Sigmoid colon (tissue), 6 donors: ENCODE measurements at regions not wholly inside any gene's neighbourhood (a gene's known extent, or its start where the extent isn't known, plus 50 kb on each side); places are given as distances from the start of the nearest gene placed in this dataset.

ENCODE experiments used
- DNase-seq: peaks from one replicate; pipeline ENCODE4 v3.0.0-alpha.2; 2019
- H3K27ac ChIP-seq, 4 donors: fragments of 200-600 bp; sonication (generic); one replicate each; pipeline ENCODE4 v1.5.1; 2016 to 2019; ENCODE audit warnings: mild to moderate bottlenecking in 1 of 4
- H3K27me3 ChIP-seq, 3 donors: fragments of 200-600 bp; sonication (generic); one replicate each; pipeline ENCODE4 v1.5.1; 2019; ENCODE audit warnings: mild to moderate bottlenecking in 1 of 3
- H3K36me3 ChIP-seq, 4 donors: fragments of 200-600 bp; sonication (generic); one replicate each; pipeline ENCODE4 v1.5.1; 2016 to 2019
- H3K4me1 ChIP-seq, 4 donors: fragments of 200-600 bp; sonication (generic); one replicate each; pipeline ENCODE4 v1.5.1; 2017 to 2019
- H3K4me3 ChIP-seq, 4 donors: fragments of 200-600 bp; sonication (generic); one replicate each; pipeline ENCODE4 v1.5.1; 2017 to 2019; ENCODE audit warnings: mild to moderate bottlenecking in 2 of 4, moderate library complexity in 1 of 4
- H3K9me3 ChIP-seq, 4 donors: fragments of 200-600 bp in 3 of 4; sonication (generic) in 3 of 4; one replicate each; pipeline versions ENCODE4 v1.5.1 to v1.6.1; 2013 to 2019
- EP300 ChIP-seq, 4 donors: sonication (generic); formaldehyde crosslinking; IDR thresholded peaks; one replicate each; pipeline ENCODE4 v1.6.1; 2017; ENCODE audit warnings: antibody characterized with exemption in 4 of 4
- POLR2A ChIP-seq, 2 donors: fragments of 450-650 bp; IDR thresholded peaks; one replicate each; pipeline ENCODE4 v1.6.1; 2016; ENCODE audit warnings: antibody characterized with exemption in 2 of 2, mild to moderate bottlenecking in 2 of 2, moderate library complexity in 2 of 2
- POLR2AphosphoS5 ChIP-seq, 4 donors: sonication (generic); formaldehyde crosslinking; IDR thresholded peaks; one replicate each; pipeline ENCODE4 v1.6.1; 2017; ENCODE audit warnings: antibody characterized with exemption in 4 of 4
- WGBS, 2 donors: extraction: QIAGEN DNeasy Blood & Tissue Kit; methylation state at CpG; one replicate each; pipeline ENCODE4 v1.1.7; 2013; 5-methylcytosine and 5-hydroxymethylcytosine counted together
- intact Hi-C: fragments of 100-400 bp; cut with DNase I; formaldehyde crosslinking; loops from one replicate; pipeline ENCODE4 v1.15.1; 2023
- TF ChIP-seq, protein P1 (sequence below), 4 experiments: fragments of 450-650 bp in 3 of 4; fragments of 200-600 bp in 1 of 4; IDR thresholded peaks; one replicate each; pipeline ENCODE4 v1.5.1; 2016 to 2019; ENCODE audit warnings: antibody characterized with exemption in 4 of 4, mild to moderate bottlenecking in 3 of 4, moderate library complexity in 2 of 4
- donor health status: healthy with polysubstance abuse.
- donor health status: healthy.

DNA sequence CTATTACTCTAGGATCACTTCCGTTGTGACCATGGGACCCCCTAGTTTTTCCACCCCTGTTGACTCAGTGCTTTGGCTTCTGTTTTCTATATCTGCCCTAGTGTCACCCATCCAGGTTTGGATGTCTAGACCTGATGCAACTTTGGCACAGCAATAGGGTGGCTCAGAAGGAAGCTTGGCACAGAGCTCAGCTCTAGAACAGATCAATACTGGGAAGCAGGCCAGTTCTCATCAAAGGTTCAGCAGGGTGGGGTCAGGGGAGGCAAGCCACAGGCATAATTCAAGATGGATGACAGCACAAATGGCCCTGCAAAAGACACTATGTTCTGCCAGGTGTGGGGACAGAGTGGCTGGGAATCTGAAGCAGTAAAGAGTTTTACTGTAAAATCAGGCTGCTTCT, 74.2 kb upstream of the EGFL6 start:
- no peaks in the 10 kb centered on the region for H3K4me1 ChIP-seq
- WGBS, 2 donors = 63 to 88% methylated on average over 1 of the region's 1 CpG
- no peaks in the 10 kb centered on the region for H3K27me3 ChIP-seq
- intact Hi-C loops = no loop called here
- no peaks in the 10 kb centered on the region for H3K9me3 ChIP-seq
- no peak overlapping the region for H3K27ac ChIP-seq
- H3K36me3 ChIP-seq = no peaks in the 10 kb centered on the region
- H3K4me3 ChIP-seq = no peak overlapping the region
- TF ChIP-seq EP300 (IDR thresholded peaks at IDR 0.05) (no peak), POLR2AphosphoS5 (IDR thresholded peaks at IDR 0.05) (no peak), POLR2A (IDR thresholded peaks at IDR 0.05) (no peak)
- TF ChIP-seq, protein P1, sequence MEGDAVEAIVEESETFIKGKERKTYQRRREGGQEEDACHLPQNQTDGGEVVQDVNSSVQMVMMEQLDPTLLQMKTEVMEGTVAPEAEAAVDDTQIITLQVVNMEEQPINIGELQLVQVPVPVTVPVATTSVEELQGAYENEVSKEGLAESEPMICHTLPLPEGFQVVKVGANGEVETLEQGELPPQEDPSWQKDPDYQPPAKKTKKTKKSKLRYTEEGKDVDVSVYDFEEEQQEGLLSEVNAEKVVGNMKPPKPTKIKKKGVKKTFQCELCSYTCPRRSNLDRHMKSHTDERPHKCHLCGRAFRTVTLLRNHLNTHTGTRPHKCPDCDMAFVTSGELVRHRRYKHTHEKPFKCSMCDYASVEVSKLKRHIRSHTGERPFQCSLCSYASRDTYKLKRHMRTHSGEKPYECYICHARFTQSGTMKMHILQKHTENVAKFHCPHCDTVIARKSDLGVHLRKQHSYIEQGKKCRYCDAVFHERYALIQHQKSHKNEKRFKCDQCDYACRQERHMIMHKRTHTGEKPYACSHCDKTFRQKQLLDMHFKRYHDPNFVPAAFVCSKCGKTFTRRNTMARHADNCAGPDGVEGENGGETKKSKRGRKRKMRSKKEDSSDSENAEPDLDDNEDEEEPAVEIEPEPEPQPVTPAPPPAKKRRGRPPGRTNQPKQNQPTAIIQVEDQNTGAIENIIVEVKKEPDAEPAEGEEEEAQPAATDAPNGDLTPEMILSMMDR (IDR thresholded peaks at IDR 0.05) = no peak
- DNase-seq = no peak

DNA sequence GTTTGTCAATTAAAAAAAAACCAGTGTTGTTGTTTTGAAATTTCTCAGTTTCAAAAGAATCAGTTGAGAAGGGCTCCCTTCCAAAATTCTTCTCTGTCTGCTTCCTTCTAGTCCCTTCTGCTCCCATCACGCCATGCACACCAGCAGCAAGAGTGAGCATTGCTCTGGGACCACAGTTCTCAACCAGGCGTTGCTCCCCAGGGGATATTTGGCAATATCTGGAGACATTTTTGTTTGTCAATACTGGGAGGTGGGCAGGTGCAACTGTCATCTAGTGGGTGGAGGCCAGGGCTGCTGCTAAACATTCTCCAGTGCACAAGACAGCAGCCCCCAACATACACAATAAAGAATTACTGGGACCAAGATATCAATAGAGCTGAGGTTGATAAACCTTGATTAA, 74.8 kb upstream of the EGFL6 start:
- intact Hi-C loops = no loop called here
- Histone ChIP-seq H3K4me3 (no peak overlapping the region), H3K36me3 (no peaks in the 10 kb centered on the region), H3K4me1 (no peaks in the 10 kb centered on the region), H3K27me3 (no peaks in the 10 kb centered on the region), H3K27ac (no peak overlapping the region), H3K9me3 (no peaks in the 10 kb centered on the region)
- no peak for TF ChIP-seq POLR2A (IDR thresholded peaks at IDR 0.05)
- TF ChIP-seq, protein P1 (IDR thresholded peaks at IDR 0.05) = no peak
- no peak for TF ChIP-seq POLR2AphosphoS5 (IDR thresholded peaks at IDR 0.05)
- no peak for TF ChIP-seq EP300 (IDR thresholded peaks at IDR 0.05)
- no peak for DNase-seq
- WGBS, 2 donors = 92 to 95% methylated on average over 2 of the region's 2 CpGs

DNA sequence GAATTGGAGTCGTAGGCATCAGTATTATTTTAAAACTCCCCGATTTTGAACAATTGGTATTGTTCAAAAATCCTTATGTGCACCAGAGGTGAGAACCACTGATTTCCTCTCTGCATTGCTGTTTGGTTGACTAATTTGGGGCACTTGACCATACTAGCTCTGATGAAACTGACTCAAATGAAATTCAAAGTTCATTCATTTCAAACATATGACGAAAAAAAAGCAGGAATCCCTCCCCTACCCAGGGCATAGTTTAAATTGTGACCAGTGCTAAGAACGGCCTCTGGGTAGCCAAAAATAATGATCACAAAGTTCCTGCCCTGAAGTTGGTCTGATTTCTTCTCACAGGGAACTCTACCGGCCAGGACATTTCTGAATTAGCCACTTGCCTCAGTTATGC, 75.7 kb upstream of the EGFL6 start:
- H3K36me3 ChIP-seq = no peaks in the 10 kb centered on the region
- H3K4me3 ChIP-seq = no peak overlapping the region
- no peaks in the 10 kb centered on the region for H3K4me1 ChIP-seq
- H3K9me3 ChIP-seq = no peaks in the 10 kb centered on the region
- TF ChIP-seq POLR2A (IDR thresholded peaks at IDR 0.05) (no peak), EP300 (IDR thresholded peaks at IDR 0.05) (no peak), POLR2AphosphoS5 (IDR thresholded peaks at IDR 0.05) (no peak)
- TF ChIP-seq, protein P1 (IDR thresholded peaks at IDR 0.05) = no peak
- H3K27me3 ChIP-seq = no peaks in the 10 kb centered on the region
- 89 to 91% methylated on average over 5 of the region's 5 CpGs for WGBS, 2 donors
- H3K27ac ChIP-seq = no peak overlapping the region
- no peak for DNase-seq
- intact Hi-C loops = no loop called here

DNA sequence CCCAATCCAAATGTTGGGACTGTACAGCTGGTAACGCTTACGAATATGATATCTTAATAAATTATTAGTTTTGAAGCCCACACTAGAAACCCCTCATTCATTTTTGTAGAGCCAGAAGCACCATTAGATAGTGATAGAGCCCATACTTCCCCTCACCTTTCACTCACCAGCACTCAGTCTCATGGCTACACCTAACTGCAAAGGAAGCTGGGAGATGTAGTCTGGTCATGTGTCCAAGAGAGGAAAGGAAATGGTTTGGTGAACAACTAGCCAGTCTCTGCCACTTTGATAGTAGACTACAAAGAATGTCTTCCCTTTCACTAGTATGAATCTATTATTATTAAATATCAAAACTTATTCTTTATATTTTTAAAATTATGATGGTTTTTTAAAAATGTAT, 77.1 kb upstream of the EGFL6 start:
- TF ChIP-seq POLR2AphosphoS5 (IDR thresholded peaks at IDR 0.05) = no peak
- TF ChIP-seq, protein P1 (IDR thresholded peaks at IDR 0.05) = no peak
- TF ChIP-seq POLR2A (IDR thresholded peaks at IDR 0.05) = no peak
- TF ChIP-seq EP300 (IDR thresholded peaks at IDR 0.05) = no peak
- Histone ChIP-seq H3K27me3 (no peaks in the 10 kb centered on the region), H3K4me1 (peaks cover 0 to 7% (median 0%) of the 10 kb centered on the region in 4 donors), H3K27ac (no peak overlapping the region), H3K9me3 (no peaks in the 10 kb centered on the region), H3K36me3 (no peaks in the 10 kb centered on the region), H3K4me3 (no peak overlapping the region)
- no peak for DNase-seq
- intact Hi-C loops = no loop called here
- 100% methylated on average over 2 of the region's 2 CpGs for WGBS, 2 donors

DNA sequence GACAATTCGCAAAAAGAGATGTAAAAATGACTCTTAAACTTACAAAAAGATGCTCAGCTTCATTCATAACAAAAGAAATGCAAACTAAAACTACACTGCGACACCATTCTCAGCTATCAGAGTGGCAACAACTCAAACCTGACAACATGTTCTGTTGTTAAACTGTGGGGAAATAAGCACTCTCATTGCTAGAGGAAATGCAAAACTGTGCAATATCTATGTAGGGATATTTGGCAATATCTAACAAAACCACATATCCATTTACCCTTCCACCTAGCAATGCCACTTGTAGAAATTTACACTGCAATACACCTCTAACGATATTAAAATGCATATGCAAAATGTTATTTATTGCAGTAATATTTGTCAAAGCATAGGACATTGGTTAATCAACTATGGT, 78.3 kb upstream of the EGFL6 start:
- no peak for DNase-seq
- H3K4me3 ChIP-seq = no peak overlapping the region
- TF ChIP-seq EP300 (IDR thresholded peaks at IDR 0.05) = no peak
- no peak for TF ChIP-seq POLR2AphosphoS5 (IDR thresholded peaks at IDR 0.05)
- no peak for TF ChIP-seq POLR2A (IDR thresholded peaks at IDR 0.05)
- TF ChIP-seq, protein P1 (IDR thresholded peaks at IDR 0.05) = no peak
- intact Hi-C loops = no loop called here
- H3K36me3 ChIP-seq = no peaks in the 10 kb centered on the region
- H3K9me3 ChIP-seq = no peaks in the 10 kb centered on the region
- 91% methylated on average over 3 of the region's 3 CpGs for WGBS, 2 donors
- peaks cover 0 to 11% (median 0%) of the 10 kb centered on the region in 4 donors for H3K4me1 ChIP-seq
- H3K27ac ChIP-seq = no peak overlapping the region
- H3K27me3 ChIP-seq = no peaks in the 10 kb centered on the region
